22Rv1 (cell line): ENCODE measurements at regions not wholly inside any gene's neighbourhood (a gene's known extent, or its start where the extent isn't known, plus 50 kb on each side); places are given as distances from the start of the nearest gene placed in this dataset.

ENCODE experiments used
- ZFX ChIP-seq: fragments of 450-650 bp; IDR thresholded peaks from 2 replicates; pipeline ENCODE4 v1.6.1; 2017; ENCODE audit warnings: antibody characterized with exemption, borderline replicate concordance
- TF ChIP-seq, protein P1 (sequence below): fragments of 450-650 bp; IDR thresholded peaks from 2 replicates; pipeline ENCODE4 v1.5.1; 2017; ENCODE audit warnings: mild to moderate bottlenecking

GRCh38 chr10:107671960-107672359 is 507.5 kb upstream of the SORCS1 start:
- TF ChIP-seq, protein P1, sequence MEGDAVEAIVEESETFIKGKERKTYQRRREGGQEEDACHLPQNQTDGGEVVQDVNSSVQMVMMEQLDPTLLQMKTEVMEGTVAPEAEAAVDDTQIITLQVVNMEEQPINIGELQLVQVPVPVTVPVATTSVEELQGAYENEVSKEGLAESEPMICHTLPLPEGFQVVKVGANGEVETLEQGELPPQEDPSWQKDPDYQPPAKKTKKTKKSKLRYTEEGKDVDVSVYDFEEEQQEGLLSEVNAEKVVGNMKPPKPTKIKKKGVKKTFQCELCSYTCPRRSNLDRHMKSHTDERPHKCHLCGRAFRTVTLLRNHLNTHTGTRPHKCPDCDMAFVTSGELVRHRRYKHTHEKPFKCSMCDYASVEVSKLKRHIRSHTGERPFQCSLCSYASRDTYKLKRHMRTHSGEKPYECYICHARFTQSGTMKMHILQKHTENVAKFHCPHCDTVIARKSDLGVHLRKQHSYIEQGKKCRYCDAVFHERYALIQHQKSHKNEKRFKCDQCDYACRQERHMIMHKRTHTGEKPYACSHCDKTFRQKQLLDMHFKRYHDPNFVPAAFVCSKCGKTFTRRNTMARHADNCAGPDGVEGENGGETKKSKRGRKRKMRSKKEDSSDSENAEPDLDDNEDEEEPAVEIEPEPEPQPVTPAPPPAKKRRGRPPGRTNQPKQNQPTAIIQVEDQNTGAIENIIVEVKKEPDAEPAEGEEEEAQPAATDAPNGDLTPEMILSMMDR: no peak
- no peak for TF ChIP-seq ZFX
